Natural killer cell (primary cell): ENCODE measurements at regions not wholly inside any gene's neighbourhood (a gene's known extent, or its start where the extent isn't known, plus 50 kb on each side); places are given as distances from the start of the nearest gene placed in this dataset.

Source experiments
- ATAC-seq, 3 donors: fragments of 150-1000 bp in 2 of 3; fragments of 200-7000 bp in 1 of 3; cut with Tn5 transposase; 1 replicate in 1 of 3; 2 replicates in 2 of 3; pipeline ENCODE4 v1.10.0; 2021; ENCODE audit warnings: mild to moderate bottlenecking in 2 of 3, moderate library complexity in 2 of 3
- DNase-seq, 2 donors: peaks; one replicate each; pipeline versions ENCODE4 v3.0.0 to v3.0.0-alpha.2; 2013 to 2021; ENCODE audit warnings: mixed read lengths in 1 of 2
- H3K27ac ChIP-seq: one replicate; pipeline ENCODE4 v1.5.1; 2013; ENCODE audit warnings: mild to moderate bottlenecking, low read length
- H3K27me3 ChIP-seq: one replicate; pipeline ENCODE4 v1.6.1; 2013; ENCODE audit warnings: low read length; ENCODE audit not compliant: control insufficient read depth, insufficient read depth
- H3K36me3 ChIP-seq: one replicate; pipeline ENCODE4 v1.6.1; 2013; ENCODE audit warnings: low read length; ENCODE audit not compliant: control insufficient read depth, insufficient read depth
- H3K4me1 ChIP-seq: one replicate; pipeline ENCODE4 v1.6.1; 2013; ENCODE audit warnings: low read length; ENCODE audit not compliant: control insufficient read depth, insufficient read depth
- H3K4me3 ChIP-seq: one replicate; pipeline ENCODE4 v1.5.1; 2013; ENCODE audit warnings: low read length
- H3K9me3 ChIP-seq: one replicate; pipeline ENCODE4 v1.6.1; 2013; ENCODE audit warnings: low read length; ENCODE audit not compliant: control insufficient read depth, insufficient read depth
- H3K27ac Mint-ChIP-seq, 2 donors: one replicate each; pipeline ENCODE4 v1.8.0; 2022; ENCODE audit warnings: mild to moderate bottlenecking in 2 of 2, mixed read lengths in 2 of 2, moderate library complexity in 1 of 2
- H3K27me3 Mint-ChIP-seq, 2 donors: one replicate each; pipeline ENCODE4 v1.8.0; 2022; ENCODE audit warnings: low read depth in 2 of 2, mixed read lengths in 2 of 2
- H3K36me3 Mint-ChIP-seq: one replicate; pipeline ENCODE4 v1.8.0; 2022; ENCODE audit warnings: mixed read lengths
- H3K4me1 Mint-ChIP-seq, 2 donors: one replicate each; pipeline ENCODE4 v1.8.0; 2022; ENCODE audit warnings: mixed read lengths in 2 of 2
- H3K4me3 Mint-ChIP-seq: one replicate; pipeline ENCODE4 v1.8.0; 2022; ENCODE audit warnings: mild to moderate bottlenecking, moderate library complexity, mixed read lengths
- H3K9me3 Mint-ChIP-seq, 2 donors: one replicate each; pipeline ENCODE4 v1.8.0; 2022; ENCODE audit warnings: mixed read lengths in 2 of 2
- WGBS: methylation state at CpG from one replicate; pipeline ENCODE4 v1.1.7; 2013; ENCODE audit warnings: missing lambda C conversion rate; ENCODE audit not compliant: insufficient coverage; 5-methylcytosine and 5-hydroxymethylcytosine counted together
- intact Hi-C: fragments of 100-400 bp; cut with micrococcal nuclease; formaldehyde crosslinking; loops from one replicate; pipeline ENCODE4 v1.14.2; 2022
- TF ChIP-seq, protein P1 (sequence below): fragments of 200-600 bp; IDR thresholded peaks from one replicate; pipeline ENCODE4 v1.8.0; 2022; ENCODE audit warnings: antibody characterized with exemption

DNA sequence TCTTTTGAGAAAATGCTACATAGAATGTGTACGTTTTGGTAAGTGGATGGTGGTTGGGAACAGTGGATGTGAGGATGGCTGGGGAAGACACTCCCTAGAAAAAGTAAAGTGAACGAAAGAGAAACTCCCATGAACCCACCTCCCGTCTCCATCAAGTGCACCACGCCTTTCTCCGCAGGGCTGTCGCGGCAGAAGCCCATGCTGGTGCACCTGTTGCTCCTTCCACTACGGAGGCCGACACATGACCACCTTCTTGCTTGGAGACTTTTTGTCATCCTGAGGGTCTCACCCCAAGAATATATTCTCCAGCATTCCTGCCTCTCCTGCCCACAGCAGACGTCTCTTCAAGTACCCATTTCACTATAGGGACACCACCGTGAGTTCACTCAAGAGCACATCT lies 630.4 kb upstream of the PFKP start:
- Histone ChIP-seq H3K4me3 (no peak overlapping the region), H3K9me3 (no peaks in the 10 kb centered on the region), H3K27ac (no peak overlapping the region), H3K36me3 (no peaks in the 10 kb centered on the region), H3K4me1 (no peaks in the 10 kb centered on the region), H3K27me3 (no peaks in the 10 kb centered on the region)
- Mint-ChIP-seq H3K9me3 (peaks cover 2 to 5% of the 10 kb centered on the region in 2 donors), H3K27me3 (peaks cover 0 to 3% of the 10 kb centered on the region in 2 donors), H3K4me1 (no peaks in the 10 kb centered on the region), H3K4me3 (no peak overlapping the region), H3K27ac (no peak overlapping the region), H3K36me3 (no peaks in the 10 kb centered on the region)
- TF ChIP-seq, protein P1, sequence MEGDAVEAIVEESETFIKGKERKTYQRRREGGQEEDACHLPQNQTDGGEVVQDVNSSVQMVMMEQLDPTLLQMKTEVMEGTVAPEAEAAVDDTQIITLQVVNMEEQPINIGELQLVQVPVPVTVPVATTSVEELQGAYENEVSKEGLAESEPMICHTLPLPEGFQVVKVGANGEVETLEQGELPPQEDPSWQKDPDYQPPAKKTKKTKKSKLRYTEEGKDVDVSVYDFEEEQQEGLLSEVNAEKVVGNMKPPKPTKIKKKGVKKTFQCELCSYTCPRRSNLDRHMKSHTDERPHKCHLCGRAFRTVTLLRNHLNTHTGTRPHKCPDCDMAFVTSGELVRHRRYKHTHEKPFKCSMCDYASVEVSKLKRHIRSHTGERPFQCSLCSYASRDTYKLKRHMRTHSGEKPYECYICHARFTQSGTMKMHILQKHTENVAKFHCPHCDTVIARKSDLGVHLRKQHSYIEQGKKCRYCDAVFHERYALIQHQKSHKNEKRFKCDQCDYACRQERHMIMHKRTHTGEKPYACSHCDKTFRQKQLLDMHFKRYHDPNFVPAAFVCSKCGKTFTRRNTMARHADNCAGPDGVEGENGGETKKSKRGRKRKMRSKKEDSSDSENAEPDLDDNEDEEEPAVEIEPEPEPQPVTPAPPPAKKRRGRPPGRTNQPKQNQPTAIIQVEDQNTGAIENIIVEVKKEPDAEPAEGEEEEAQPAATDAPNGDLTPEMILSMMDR, result no peak
- ATAC-seq (no peak), DNase-seq (no peak)
- intact Hi-C loops, result no loop called here
- WGBS, result 91% methylated on average over 11 of the region's 11 CpGs

DNA sequence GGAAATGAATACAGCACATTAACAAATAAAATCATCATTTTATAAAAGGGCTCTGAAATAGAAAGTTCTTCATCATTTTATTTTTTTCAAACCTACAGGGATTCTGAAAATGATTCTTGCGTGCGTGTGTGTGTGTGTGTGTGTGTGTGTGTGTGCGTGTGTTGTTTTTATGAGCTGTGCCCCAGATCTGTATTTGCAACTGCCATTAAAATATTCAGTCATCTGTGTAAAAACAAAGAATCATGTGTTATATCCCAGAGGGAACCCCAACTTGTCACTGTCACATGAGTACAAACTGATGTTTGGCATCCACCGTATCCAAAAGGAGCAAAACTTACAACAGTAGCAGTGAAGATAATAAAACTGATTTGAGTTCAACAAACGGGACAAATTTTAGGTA lies 635.4 kb upstream of the PFKP start:
- H3K4me3 ChIP-seq, result no peak overlapping the region
- Mint-ChIP-seq H3K27ac (no peak overlapping the region), H3K9me3 (peaks cover 2 to 6% of the 10 kb centered on the region in 2 donors), H3K4me3 (no peak overlapping the region), H3K27me3 (no peaks in the 10 kb centered on the region), H3K4me1 (no peaks in the 10 kb centered on the region), H3K36me3 (no peaks in the 10 kb centered on the region)
- no peak for ATAC-seq
- no peak for DNase-seq
- H3K9me3 ChIP-seq, result peaks cover 2% of the 10 kb centered on the region
- intact Hi-C loops, result no loop called here
- 78% methylated on average over 3 of the region's 5 CpGs for WGBS
- H3K27ac ChIP-seq, result no peak overlapping the region
- H3K36me3 ChIP-seq, result no peaks in the 10 kb centered on the region
- TF ChIP-seq, protein P1, result no peak
- no peaks in the 10 kb centered on the region for H3K4me1 ChIP-seq
- no peaks in the 10 kb centered on the region for H3K27me3 ChIP-seq

DNA sequence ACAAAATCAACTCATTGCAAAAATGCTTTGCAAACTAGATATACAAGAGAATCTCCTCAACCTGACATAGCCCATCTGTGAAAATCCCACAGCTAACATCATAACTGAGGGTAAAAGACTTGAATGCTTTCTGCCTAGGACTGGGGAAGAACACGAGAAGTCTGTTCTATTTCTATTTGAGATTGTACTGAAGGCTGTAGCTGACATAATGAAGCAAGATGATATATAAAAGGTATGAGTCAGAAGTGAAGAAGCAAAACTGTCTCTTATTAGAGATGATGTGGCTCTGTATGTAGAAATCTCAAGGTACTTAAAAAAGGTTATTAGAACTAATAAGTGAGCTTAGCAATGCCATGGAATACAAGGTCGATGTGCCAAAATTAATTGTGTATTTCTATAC lies 639.9 kb upstream of the PFKP start:
- intact Hi-C loops, result no loop called here
- H3K36me3 ChIP-seq, result no peaks in the 10 kb centered on the region

GRCh38 chr10:2425320-2425719 lies 642.0 kb upstream of the PFKP start:
- WGBS, result 100% methylated on average over 1 of the region's 3 CpGs
- Mint-ChIP-seq H3K4me1 (no peaks in the 10 kb centered on the region), H3K27ac (no peak overlapping the region), H3K27me3 (peaks cover 0 to 3% of the 10 kb centered on the region in 2 donors), H3K4me3 (no peak overlapping the region), H3K9me3 (peaks cover 0 to 7% of the 10 kb centered on the region in 2 donors), H3K36me3 (no peaks in the 10 kb centered on the region)
- Histone ChIP-seq H3K36me3 (no peaks in the 10 kb centered on the region), H3K27ac (no peak overlapping the region), H3K9me3 (peaks cover 2% of the 10 kb centered on the region), H3K4me1 (no peaks in the 10 kb centered on the region), H3K4me3 (no peak overlapping the region), H3K27me3 (no peaks in the 10 kb centered on the region)
- DNase-seq, result no peak
- intact Hi-C loops, result no loop called here
- TF ChIP-seq, protein P1, result no peak
- ATAC-seq, result no peak

More for the DNA sequence above, 639.9 kb upstream of the PFKP start:
- ATAC-seq, result no peak
- H3K27me3 Mint-ChIP-seq, result peaks cover 0 to 3% of the 10 kb centered on the region in 2 donors
- H3K27ac ChIP-seq, result no peak overlapping the region
- H3K4me3 Mint-ChIP-seq, result no peak overlapping the region
- H3K4me1 ChIP-seq, result no peaks in the 10 kb centered on the region
- no peaks in the 10 kb centered on the region for H3K4me1 Mint-ChIP-seq
- H3K9me3 Mint-ChIP-seq, result peaks cover 0 to 8% of the 10 kb centered on the region in 2 donors
- TF ChIP-seq, protein P1, result no peak
- H3K27ac Mint-ChIP-seq, result no peak overlapping the region
- no peaks in the 10 kb centered on the region for H3K27me3 ChIP-seq
- H3K4me3 ChIP-seq, result no peak overlapping the region
- DNase-seq, result no peak
- WGBS, result 75% methylated on average over 2 of the region's 2 CpGs
- no peaks in the 10 kb centered on the region for H3K36me3 Mint-ChIP-seq
- H3K9me3 ChIP-seq, result peaks cover 2% of the 10 kb centered on the region
